Testis (tissue), 2 donors: ENCODE measurements at regions not wholly inside any gene's neighbourhood (a gene's known extent, or its start where the extent isn't known, plus 50 kb on each side); places are given as distances from the start of the nearest gene placed in this dataset.

Experiments
- DNase-seq: peaks from one replicate; pipeline ENCODE4 v3.0.0-alpha.2; 2019
- H3K27ac ChIP-seq, 2 donors: fragments of 200-600 bp; sonication (generic); one replicate each; pipeline ENCODE4 v1.5.1; 2019
- H3K27me3 ChIP-seq: fragments of 200-600 bp; sonication (generic); one replicate; pipeline ENCODE4 v1.5.1; 2019
- H3K36me3 ChIP-seq: fragments of 200-600 bp; sonication (generic); one replicate; pipeline ENCODE4 v1.5.1; 2017; ENCODE audit warnings: low read depth; ENCODE audit errors: missing control alignments
- H3K4me1 ChIP-seq: fragments of 200-600 bp; sonication (generic); one replicate; pipeline ENCODE4 v1.5.1; 2019
- H3K4me3 ChIP-seq, 2 donors: fragments of 200-600 bp; sonication (generic); one replicate each; pipeline ENCODE4 v1.5.1; 2017 to 2019
- H3K9me3 ChIP-seq: fragments of 200-600 bp; sonication (generic); one replicate; pipeline ENCODE4 v1.5.1; 2017
- POLR2A ChIP-seq: fragments of 450-650 bp; IDR thresholded peaks from one replicate; pipeline ENCODE4 v1.6.1; 2017; ENCODE audit warnings: antibody characterized with exemption, mild to moderate bottlenecking, moderate library complexity
- WGBS, 2 donors: methylation state at CpG; one replicate each; pipeline ENCODE4 v1.1.5; 2018; 5-methylcytosine and 5-hydroxymethylcytosine counted together
- intact Hi-C: fragments of 100-400 bp; cut with DNase I; formaldehyde crosslinking; loops from one replicate; pipeline ENCODE4 v1.15.1; 2023; ENCODE audit warnings: low total_unique reads
- TF ChIP-seq, protein P1 (sequence below), 3 experiments: fragments of 450-650 bp in 2 of 3; fragments of 200-600 bp in 1 of 3; sonication (generic) in 1 of 3; IDR thresholded peaks; one replicate each; pipeline ENCODE4 v1.5.1; 2016 to 2019; ENCODE audit warnings: antibody characterized with exemption in 3 of 3, mild to moderate bottlenecking in 2 of 3, moderate library complexity in 1 of 3

DNA sequence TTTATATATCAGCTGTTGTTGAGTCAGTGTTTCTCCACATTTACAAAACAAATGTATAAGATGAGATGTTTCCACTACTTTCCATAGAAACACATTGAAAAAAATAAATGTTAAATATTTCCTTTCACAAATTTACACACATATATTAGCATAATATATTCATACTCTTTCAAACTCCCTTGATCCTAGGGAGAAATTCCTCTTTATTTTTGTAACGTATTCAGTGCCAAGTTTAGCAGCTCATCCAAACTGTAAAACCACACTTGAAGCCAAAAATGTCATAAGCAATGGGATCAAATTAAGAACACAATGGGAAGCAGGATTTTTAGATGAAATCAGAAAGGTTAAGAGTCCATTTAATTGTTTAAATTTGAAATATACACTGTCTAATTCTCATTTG lies 381.1 kb upstream of the MAD2L1 start:
- no peaks in the 10 kb centered on the region for H3K9me3 ChIP-seq
- intact Hi-C loops: no loop called here
- no peak overlapping the region for H3K27ac ChIP-seq
- DNase-seq: no peak
- H3K36me3 ChIP-seq: no peaks in the 10 kb centered on the region
- TF ChIP-seq POLR2A: no peak
- TF ChIP-seq, protein P1, sequence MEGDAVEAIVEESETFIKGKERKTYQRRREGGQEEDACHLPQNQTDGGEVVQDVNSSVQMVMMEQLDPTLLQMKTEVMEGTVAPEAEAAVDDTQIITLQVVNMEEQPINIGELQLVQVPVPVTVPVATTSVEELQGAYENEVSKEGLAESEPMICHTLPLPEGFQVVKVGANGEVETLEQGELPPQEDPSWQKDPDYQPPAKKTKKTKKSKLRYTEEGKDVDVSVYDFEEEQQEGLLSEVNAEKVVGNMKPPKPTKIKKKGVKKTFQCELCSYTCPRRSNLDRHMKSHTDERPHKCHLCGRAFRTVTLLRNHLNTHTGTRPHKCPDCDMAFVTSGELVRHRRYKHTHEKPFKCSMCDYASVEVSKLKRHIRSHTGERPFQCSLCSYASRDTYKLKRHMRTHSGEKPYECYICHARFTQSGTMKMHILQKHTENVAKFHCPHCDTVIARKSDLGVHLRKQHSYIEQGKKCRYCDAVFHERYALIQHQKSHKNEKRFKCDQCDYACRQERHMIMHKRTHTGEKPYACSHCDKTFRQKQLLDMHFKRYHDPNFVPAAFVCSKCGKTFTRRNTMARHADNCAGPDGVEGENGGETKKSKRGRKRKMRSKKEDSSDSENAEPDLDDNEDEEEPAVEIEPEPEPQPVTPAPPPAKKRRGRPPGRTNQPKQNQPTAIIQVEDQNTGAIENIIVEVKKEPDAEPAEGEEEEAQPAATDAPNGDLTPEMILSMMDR (IDR thresholded peaks at IDR 0.05): no peak
- no peak overlapping the region for H3K4me3 ChIP-seq
- H3K27me3 ChIP-seq: no peaks in the 10 kb centered on the region
- 46 to 55% methylated on average over 1 of the region's 1 CpG for whole genome bisulfite sequencing, 2 donors
- no peaks in the 10 kb centered on the region for H3K4me1 ChIP-seq

GRCh38 chr4:120446051-120446567 lies 379.5 kb upstream of the MAD2L1 start:
- no peak for DNase-seq
- no peaks in the 10 kb centered on the region for H3K4me1 ChIP-seq
- H3K9me3 ChIP-seq: no peaks in the 10 kb centered on the region
- TF ChIP-seq, protein P1 (IDR thresholded peaks at IDR 0.05): no peak
- no peak for TF ChIP-seq POLR2A
- no peaks in the 10 kb centered on the region for H3K27me3 ChIP-seq
- no peaks in the 10 kb centered on the region for H3K36me3 ChIP-seq
- 68 to 98% methylated on average over 1 of the region's 1 CpG for WGBS, 2 donors
- no peak overlapping the region for H3K27ac ChIP-seq
- intact Hi-C loops: no loop called here
- H3K4me3 ChIP-seq: no peak overlapping the region

- H3K36me3 ChIP-seq: no peaks in the 10 kb centered on the region
- H3K27ac ChIP-seq: no peak overlapping the region
- intact Hi-C loops: no loop called here
- DNase-seq: no peak
- H3K27me3 ChIP-seq: no peaks in the 10 kb centered on the region
- TF ChIP-seq, protein P1 (IDR thresholded peaks at IDR 0.05): no peak
- no peak for TF ChIP-seq POLR2A
- 86 to 96% methylated on average over 1 of the region's 1 CpG for WGBS, 2 donors
- H3K4me1 ChIP-seq: no peaks in the 10 kb centered on the region
- no peaks in the 10 kb centered on the region for H3K9me3 ChIP-seq
- no peak overlapping the region for H3K4me3 ChIP-seq
Measured at GRCh38 chr4:120445186-120445585, 378.5 kb upstream of the MAD2L1 start.

DNA sequence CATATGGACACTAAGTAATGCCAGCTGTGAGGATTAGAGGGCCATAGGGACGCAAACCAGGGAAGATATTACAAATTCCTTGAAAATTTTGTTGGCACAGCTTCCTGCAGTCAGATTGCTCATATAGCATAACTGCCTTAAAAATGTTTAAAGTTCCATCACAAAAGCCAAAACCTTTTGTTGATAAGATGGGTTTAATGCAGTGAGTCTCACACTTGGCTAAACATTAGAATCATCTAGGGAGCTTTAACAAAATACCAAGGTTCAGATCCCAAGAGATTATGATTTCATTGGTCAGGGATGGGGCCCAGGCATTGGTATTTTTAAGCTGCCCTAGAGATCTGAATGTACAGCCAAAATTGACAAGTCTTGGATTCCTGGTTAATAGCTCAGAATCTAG lies 376.5 kb upstream of the MAD2L1 start:
- Histone ChIP-seq H3K4me3 (no peak overlapping the region), H3K4me1 (no peaks in the 10 kb centered on the region), H3K9me3 (no peaks in the 10 kb centered on the region), H3K27me3 (no peaks in the 10 kb centered on the region), H3K36me3 (no peaks in the 10 kb centered on the region), H3K27ac (no peak overlapping the region)
- intact Hi-C loops: no loop called here
- 63 to 74% methylated on average over 1 of the region's 1 CpG for WGBS, 2 donors
- no peak for DNase-seq
- no peak for TF ChIP-seq POLR2A
- TF ChIP-seq, protein P1 (IDR thresholded peaks at IDR 0.05): no peak

GRCh38 chr4:120440730-120441129 lies 374.1 kb upstream of the MAD2L1 start:
- Histone ChIP-seq H3K36me3 (no peaks in the 10 kb centered on the region), H3K27me3 (no peaks in the 10 kb centered on the region), H3K4me1 (no peaks in the 10 kb centered on the region), H3K4me3 (no peak overlapping the region), H3K27ac (no peak overlapping the region), H3K9me3 (no peaks in the 10 kb centered on the region)
- DNase-seq: no peak
- TF ChIP-seq, protein P1 (IDR thresholded peaks at IDR 0.05): no peak
- TF ChIP-seq POLR2A: no peak
- 36 to 52% methylated on average over 3 of the region's 3 CpGs for WGBS, 2 donors
- intact Hi-C loops: no loop called here
